ENCODE measurements at regions not wholly inside any gene's neighbourhood (a gene's known extent, or its start where the extent isn't known, plus 50 kb on each side); places are given as distances from the start of the nearest gene placed in this dataset.
A peak's percentile ranks its signal among the peaks of the same experiment; 100 is the strongest.

- TF ChIP-seq, protein P1, sequence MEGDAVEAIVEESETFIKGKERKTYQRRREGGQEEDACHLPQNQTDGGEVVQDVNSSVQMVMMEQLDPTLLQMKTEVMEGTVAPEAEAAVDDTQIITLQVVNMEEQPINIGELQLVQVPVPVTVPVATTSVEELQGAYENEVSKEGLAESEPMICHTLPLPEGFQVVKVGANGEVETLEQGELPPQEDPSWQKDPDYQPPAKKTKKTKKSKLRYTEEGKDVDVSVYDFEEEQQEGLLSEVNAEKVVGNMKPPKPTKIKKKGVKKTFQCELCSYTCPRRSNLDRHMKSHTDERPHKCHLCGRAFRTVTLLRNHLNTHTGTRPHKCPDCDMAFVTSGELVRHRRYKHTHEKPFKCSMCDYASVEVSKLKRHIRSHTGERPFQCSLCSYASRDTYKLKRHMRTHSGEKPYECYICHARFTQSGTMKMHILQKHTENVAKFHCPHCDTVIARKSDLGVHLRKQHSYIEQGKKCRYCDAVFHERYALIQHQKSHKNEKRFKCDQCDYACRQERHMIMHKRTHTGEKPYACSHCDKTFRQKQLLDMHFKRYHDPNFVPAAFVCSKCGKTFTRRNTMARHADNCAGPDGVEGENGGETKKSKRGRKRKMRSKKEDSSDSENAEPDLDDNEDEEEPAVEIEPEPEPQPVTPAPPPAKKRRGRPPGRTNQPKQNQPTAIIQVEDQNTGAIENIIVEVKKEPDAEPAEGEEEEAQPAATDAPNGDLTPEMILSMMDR (IDR thresholded peaks at IDR 0.05; ENCODE audit: low read length, missing control alignments), result no peak
- no peak overlapping the region for H3K4me3 ChIP-seq (replicated peaks; ENCODE audit: low read depth, low read length)
- DNase-seq (ENCODE audit: low read depth), result no peak
Observed at GRCh38 chr1:29739176-29739575, 502.9 kb downstream of the PTPRU start.

GRCh38 chr1:29736582-29737188 lies 500.4 kb downstream of the PTPRU start:
- TF ChIP-seq, protein P1 (IDR thresholded peaks at IDR 0.05; ENCODE audit: low read length, missing control alignments), result no peak
- no peak overlapping the region for H3K4me3 ChIP-seq (replicated peaks; ENCODE audit: low read depth, low read length)
- DNase-seq (ENCODE audit: low read depth), result peak; percentile 76

DNA sequence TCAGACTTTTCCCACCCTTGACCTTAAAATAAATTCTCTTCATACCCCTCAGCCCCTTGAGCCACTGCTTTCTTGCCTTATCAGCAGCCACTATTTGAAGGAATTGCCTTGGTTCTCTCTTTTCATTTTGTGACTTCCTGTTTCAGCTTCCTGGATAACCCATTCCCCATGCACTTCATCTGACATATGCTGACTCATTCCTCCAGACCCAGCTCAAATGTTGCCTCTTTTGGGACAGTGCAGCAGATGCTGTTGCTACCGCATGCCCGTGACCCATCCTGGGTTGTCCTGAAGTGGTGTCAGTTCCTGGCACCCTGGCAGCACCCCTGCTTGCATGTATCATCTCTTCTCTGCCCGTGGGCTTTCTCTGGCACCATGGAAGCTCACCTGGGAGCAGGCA lies 496.1 kb downstream of the PTPRU start:
- TF ChIP-seq, protein P1 (IDR thresholded peaks at IDR 0.05; ENCODE audit: low read length, missing control alignments), result no peak
- no peak for DNase-seq (ENCODE audit: low read depth)
- no peak overlapping the region for H3K4me3 ChIP-seq (replicated peaks; ENCODE audit: low read depth, low read length)

DNA sequence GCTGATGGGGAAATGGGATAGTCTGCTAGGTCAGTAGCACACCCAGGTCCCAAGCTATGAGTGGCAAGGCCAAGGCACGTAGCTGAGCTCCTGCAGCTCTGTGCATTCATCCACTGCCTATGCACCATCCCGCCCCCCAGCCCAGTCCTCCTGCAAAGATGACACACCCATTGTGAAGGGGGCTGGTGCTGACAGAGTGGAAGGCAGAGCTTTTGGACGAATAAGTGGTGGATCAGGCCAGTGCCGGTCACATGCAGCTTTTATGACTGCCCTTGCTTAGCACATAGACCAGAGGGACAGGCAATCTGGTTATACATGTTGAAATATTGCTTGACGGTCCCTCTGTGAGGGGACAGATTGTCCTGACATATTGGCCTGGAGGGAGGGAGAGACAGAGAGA lies 494.3 kb downstream of the PTPRU start:
- DNase-seq (ENCODE audit: low read depth), result no peak
- TF ChIP-seq, protein P1 (IDR thresholded peaks at IDR 0.05; ENCODE audit: low read length, missing control alignments), result no peak
- no peak overlapping the region for H3K4me3 ChIP-seq (replicated peaks; ENCODE audit: low read depth, low read length)

- DNase-seq (ENCODE audit: low read depth), result no peak
- no peak overlapping the region for H3K4me3 ChIP-seq (replicated peaks; ENCODE audit: low read depth, low read length)
- TF ChIP-seq, protein P1 (IDR thresholded peaks at IDR 0.05; ENCODE audit: low read length, missing control alignments), result no peak
Observed at GRCh38 chr1:29729281-29729680, 493.0 kb downstream of the PTPRU start.

DNA sequence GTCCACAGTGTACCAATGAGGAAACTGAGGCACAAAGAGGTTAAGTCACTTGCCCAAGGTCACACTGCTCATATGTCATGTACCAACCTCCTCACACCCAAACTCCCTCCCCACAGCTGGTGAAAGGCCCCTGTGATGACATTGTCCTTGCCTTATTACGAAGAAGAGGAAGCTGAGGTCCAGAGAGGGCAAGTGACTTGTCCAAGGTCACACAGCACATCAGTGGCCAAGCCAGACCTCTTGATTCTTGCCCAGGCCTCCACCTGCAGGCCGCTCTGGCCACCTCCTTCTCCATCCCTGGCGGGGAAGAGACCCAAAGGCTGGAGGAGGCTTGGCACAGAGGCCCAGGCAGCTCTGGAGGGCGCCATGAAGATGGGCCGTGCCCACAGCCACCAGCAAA lies 492.4 kb downstream of the PTPRU start:
- H3K4me3 ChIP-seq (replicated peaks; ENCODE audit: low read depth, low read length), result no peak overlapping the region
- DNase-seq (ENCODE audit: low read depth), result no peak
- TF ChIP-seq, protein P1 (IDR thresholded peaks at IDR 0.05; ENCODE audit: low read length, missing control alignments), result no peak

GRCh38 chr1:29725262-29725661 lies 488.9 kb downstream of the PTPRU start:
- TF ChIP-seq, protein P1 (IDR thresholded peaks at IDR 0.05; ENCODE audit: low read length, missing control alignments), result no peak
- DNase-seq (ENCODE audit: low read depth), result no peak
- no peak overlapping the region for H3K4me3 ChIP-seq (replicated peaks; ENCODE audit: low read depth, low read length)

Measured in fibroblast of pulmonary artery (primary cell).